Ascending aorta (tissue), 2 donors: ENCODE measurements at regions not wholly inside any gene's neighbourhood (a gene's known extent, or its start where the extent isn't known, plus 50 kb on each side); places are given as distances from the start of the nearest gene placed in this dataset.

Experiments
- DNase-seq, 2 donors: peaks; one replicate each; pipeline ENCODE4 v3.0.0-alpha.2; 2019; ENCODE audit warnings: low spot score in 2 of 2
- H3K27ac ChIP-seq, 2 donors: fragments of 200-600 bp; sonication (generic); one replicate each; pipeline ENCODE4 v1.5.1; 2016 to 2017; ENCODE audit warnings: mild to moderate bottlenecking in 1 of 2
- H3K27me3 ChIP-seq: fragments of 200-600 bp; sonication (generic); one replicate; pipeline ENCODE4 v1.5.1; 2017
- H3K36me3 ChIP-seq, 2 donors: fragments of 200-600 bp; sonication (generic); one replicate each; pipeline ENCODE4 v1.5.1; 2016
- H3K4me1 ChIP-seq, 2 donors: fragments of 200-600 bp; sonication (generic); one replicate each; pipeline ENCODE4 v1.5.1; 2016 to 2017; ENCODE audit warnings: mild to moderate bottlenecking in 1 of 2
- H3K4me3 ChIP-seq, 2 donors: fragments of 200-600 bp; sonication (generic); one replicate each; pipeline ENCODE4 v1.5.1; 2016 to 2017; ENCODE audit warnings: mild to moderate bottlenecking in 1 of 2
- H3K9me3 ChIP-seq, 2 donors: fragments of 200-600 bp; sonication (generic); one replicate each; pipeline ENCODE4 v1.5.1; 2016
- CTCF ChIP-seq, 3 experiments: fragments of 200-600 bp in 2 of 3; fragments of 450-650 bp in 1 of 3; sonication (generic) in 2 of 3; IDR thresholded peaks; one replicate each; pipeline ENCODE4 v1.5.1; 2016 to 2019; ENCODE audit warnings: antibody characterized with exemption in 3 of 3, mild to moderate bottlenecking in 1 of 3, moderate library complexity in 1 of 3
- intact Hi-C: fragments of 100-400 bp; cut with DNase I; formaldehyde crosslinking; loops from one replicate; pipeline ENCODE4 v1.15.1; 2023

- no peaks in the 10 kb centered on the region for H3K27me3 ChIP-seq
- no peak for TF ChIP-seq CTCF (IDR thresholded peaks at IDR 0.05)
- H3K36me3 ChIP-seq = no peaks in the 10 kb centered on the region
These were observed 91.1 kb upstream of the ATP8A1 start for GRCh38 chr4:42747971-42748370.

DNA sequence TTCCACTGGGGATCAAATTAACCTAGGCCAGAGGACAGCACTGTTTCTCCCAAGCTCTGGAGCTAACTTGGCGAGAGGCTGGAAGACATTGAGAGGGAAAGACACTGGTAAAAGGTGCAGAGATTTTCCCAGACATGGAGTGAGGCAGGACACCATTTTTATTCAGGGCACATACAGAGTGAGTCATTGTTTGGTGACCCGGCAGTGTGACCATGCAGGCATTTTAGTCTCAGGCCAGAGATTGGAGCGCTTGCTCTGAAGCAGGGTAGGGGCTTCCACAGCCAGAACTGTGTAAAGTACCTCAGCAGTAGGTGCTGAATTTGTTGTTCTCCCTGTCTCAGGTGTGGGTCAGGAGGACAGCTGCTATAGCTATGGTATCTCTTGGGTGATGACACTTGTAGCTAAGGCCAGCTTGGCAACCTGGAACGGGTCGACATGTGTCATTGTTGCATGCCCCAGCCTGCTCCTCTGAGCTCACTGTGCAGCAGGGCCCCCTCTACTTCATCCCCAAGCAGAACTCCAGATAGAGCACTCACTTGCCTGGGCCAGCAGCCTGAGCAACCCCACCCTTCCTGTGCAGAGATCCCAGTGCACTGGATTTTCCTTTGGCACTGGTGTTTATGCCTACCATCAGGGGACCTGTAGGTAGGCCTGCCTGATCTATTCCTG, 79.8 kb upstream of the ATP8A1 start:
- TF ChIP-seq CTCF (IDR thresholded peaks at IDR 0.05) = no peak
- H3K27ac ChIP-seq = no peak overlapping the region
- H3K27me3 ChIP-seq = no peaks in the 10 kb centered on the region
- no peak for DNase-seq
- peaks cover 0 to 4% of the 10 kb centered on the region in 2 donors for H3K9me3 ChIP-seq
- intact Hi-C loops = no loop called here
- no peaks in the 10 kb centered on the region for H3K4me1 ChIP-seq
- H3K36me3 ChIP-seq = no peaks in the 10 kb centered on the region
- H3K4me3 ChIP-seq = no peak overlapping the region

More at GRCh38 chr4:42747971-42748370, 91.1 kb upstream of the ATP8A1 start:
- DNase-seq = no peak
- Histone ChIP-seq H3K27ac (no peak overlapping the region), H3K4me3 (no peak overlapping the region), H3K4me1 (no peaks in the 10 kb centered on the region), H3K9me3 (no peaks in the 10 kb centered on the region)
- intact Hi-C loops = no loop called here

GRCh38 chr4:42733380-42733779, 76.5 kb upstream of the ATP8A1 start:
- no peaks in the 10 kb centered on the region for H3K36me3 ChIP-seq
- no peak for DNase-seq
- no peak overlapping the region for H3K4me3 ChIP-seq
- intact Hi-C loops = no loop called here
- no peaks in the 10 kb centered on the region for H3K4me1 ChIP-seq
- no peak overlapping the region for H3K27ac ChIP-seq
- H3K9me3 ChIP-seq = peaks cover 0 to 3% of the 10 kb centered on the region in 2 donors
- no peaks in the 10 kb centered on the region for H3K27me3 ChIP-seq
- no peak for TF ChIP-seq CTCF (IDR thresholded peaks at IDR 0.05)

DNA sequence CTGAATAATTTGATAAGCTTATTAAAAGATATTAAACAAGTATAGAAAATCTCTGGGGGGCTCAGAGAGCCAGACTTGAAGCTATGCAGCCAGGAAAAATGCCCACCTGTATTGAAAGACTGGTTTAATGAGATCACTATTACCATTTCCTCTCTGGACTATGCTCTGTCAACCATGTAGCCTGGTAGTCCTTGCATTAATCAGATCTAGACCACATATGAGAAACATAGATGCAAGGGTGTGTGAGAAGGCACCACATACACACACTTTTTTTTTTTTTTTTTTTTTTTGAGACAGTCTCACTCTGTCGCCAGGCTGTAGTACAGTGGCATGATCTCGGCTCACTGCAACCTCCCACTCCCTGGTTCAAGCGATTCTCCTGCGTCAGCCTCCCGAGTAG, 75.9 kb upstream of the ATP8A1 start:
- intact Hi-C loops = no loop called here
- DNase-seq = no peak
- TF ChIP-seq CTCF (IDR thresholded peaks at IDR 0.05) = no peak
- Histone ChIP-seq H3K36me3 (no peaks in the 10 kb centered on the region), H3K9me3 (no peaks in the 10 kb centered on the region), H3K27ac (no peak overlapping the region), H3K4me3 (no peak overlapping the region), H3K27me3 (no peaks in the 10 kb centered on the region), H3K4me1 (no peaks in the 10 kb centered on the region)

- Histone ChIP-seq H3K4me1 (no peaks in the 10 kb centered on the region), H3K36me3 (no peaks in the 10 kb centered on the region), H3K27me3 (no peaks in the 10 kb centered on the region), H3K9me3 (no peaks in the 10 kb centered on the region), H3K27ac (no peak overlapping the region), H3K4me3 (no peak overlapping the region)
- intact Hi-C loops = no loop called here
- no peak for DNase-seq
- no peak for TF ChIP-seq CTCF (IDR thresholded peaks at IDR 0.05)
These were observed 72.8 kb upstream of the ATP8A1 start for GRCh38 chr4:42729505-42730237.
